DND-41 (cell line): ENCODE measurements at regions not wholly inside any gene's neighbourhood (a gene's known extent, or its start where the extent isn't known, plus 50 kb on each side); places are given as distances from the start of the nearest gene placed in this dataset.

Experiments
- ATAC-seq: fragments of 200-7000 bp; cut with Tn5 transposase; 3 replicates; pipeline ENCODE4 v1.9.1; 2021; ENCODE audit warnings: low read depth; ENCODE audit not compliant: insufficient read depth
- DNase-seq: peaks from one replicate; pipeline ENCODE4 v3.0.0-alpha.2; 2020
- H2AFZ ChIP-seq: 2 replicates; pipeline ENCODE4 v1.6.0; 2012; ENCODE audit warnings: low read depth, low read length
- H3K27ac ChIP-seq: 2 replicates; pipeline ENCODE4 v1.5.1; 2012; ENCODE audit warnings: low read length, inconsistent platforms
- H3K27me3 ChIP-seq: fragments of 200-600 bp; sonication (generic); 2 replicates; pipeline ENCODE4 v1.6.0; 2012; ENCODE audit warnings: low read length, mild to moderate bottlenecking, inconsistent platforms; ENCODE audit not compliant: insufficient read depth, poor library complexity
- H3K36me3 ChIP-seq: 2 replicates; pipeline ENCODE4 v1.5.1; 2012; ENCODE audit warnings: low read length, inconsistent platforms; ENCODE audit not compliant: insufficient read depth
- H3K4me1 ChIP-seq: 2 replicates; pipeline ENCODE4 v1.5.1; 2012; ENCODE audit warnings: mild to moderate bottlenecking, low read length; ENCODE audit not compliant: insufficient read depth
- H3K4me2 ChIP-seq: 2 replicates; pipeline ENCODE4 v1.6.0; 2012; ENCODE audit warnings: mild to moderate bottlenecking, moderate library complexity, low read length, inconsistent platforms; ENCODE audit not compliant: insufficient read depth
- H3K4me3 ChIP-seq, 2 experiments: fragments of 200-600 bp in 1 of 2; shearing (Covaris generic) in 1 of 2; 2 replicates each; pipeline ENCODE4 v1.5.1; 2012 to 2016; ENCODE audit warnings: inconsistent platforms in 2 of 2, low read length in 2 of 2, mild to moderate bottlenecking in 2 of 2, low read depth in 1 of 2, moderate library complexity in 1 of 2
- H3K79me2 ChIP-seq: 2 replicates; pipeline ENCODE4 v1.6.0; 2012; ENCODE audit warnings: low read length, inconsistent platforms; ENCODE audit not compliant: insufficient read depth
- H3K9ac ChIP-seq: 2 replicates; pipeline ENCODE4 v1.6.0; 2012; ENCODE audit warnings: low read depth, mild to moderate bottlenecking, inconsistent platforms, low read length, moderate library complexity
- H3K9me3 ChIP-seq: 2 replicates; pipeline ENCODE4 v1.5.1; 2012; ENCODE audit warnings: low read length, moderate library complexity, mild to moderate bottlenecking, inconsistent platforms; ENCODE audit not compliant: insufficient read depth, severe bottlenecking
- H4K20me1 ChIP-seq: 2 replicates; pipeline ENCODE4 v1.6.0; 2012; ENCODE audit warnings: low read length; ENCODE audit not compliant: insufficient read depth
- EZH2 ChIP-seq: IDR thresholded peaks from 3 replicates; pipeline ENCODE4 v1.6.1; 2012; ENCODE audit warnings: borderline replicate concordance, low read depth, mild to moderate bottlenecking, moderate library complexity, low read length, inconsistent platforms; ENCODE audit not compliant: severe bottlenecking
- TF ChIP-seq, protein P1 (sequence below): IDR thresholded peaks from 2 replicates; pipeline ENCODE4 v1.5.1; 2012; ENCODE audit warnings: borderline replicate concordance, low read length, moderate library complexity, mild to moderate bottlenecking; ENCODE audit not compliant: poor library complexity, severe bottlenecking; ENCODE audit errors: extremely low read depth

DNA sequence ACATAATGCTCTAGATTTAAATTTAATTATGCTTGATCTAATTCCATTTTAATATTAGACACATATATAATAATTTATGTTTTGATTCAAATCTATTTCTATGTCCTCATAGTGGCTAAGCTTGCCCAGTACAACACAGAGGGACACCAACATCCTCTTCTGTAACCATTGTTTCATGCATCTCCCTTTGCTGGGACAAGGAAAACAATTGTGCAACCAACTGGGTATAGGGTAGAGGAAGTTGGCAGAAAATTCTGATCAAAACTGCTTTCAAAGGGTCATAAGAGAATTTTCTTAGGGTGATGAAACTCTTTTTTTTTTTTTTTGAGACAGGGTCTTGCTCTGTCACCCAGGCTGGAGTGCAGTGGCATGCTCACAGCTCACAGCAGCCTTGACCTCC lies 121.4 kb upstream of the SGO1 start:
- DNase-seq (no peak), ATAC-seq (no peak)
- Histone ChIP-seq H3K9ac (no peak overlapping the region), H3K4me2 (no peak overlapping the region), H3K27me3 (no peaks in the 10 kb centered on the region), H3K9me3 (no peaks in the 10 kb centered on the region), H3K4me1 (no peaks in the 10 kb centered on the region), H3K36me3 (no peaks in the 10 kb centered on the region), H4K20me1 (no peaks in the 10 kb centered on the region), H3K79me2 (no peaks in the 10 kb centered on the region), H3K4me3 (no peak overlapping the region), H2AFZ (no peak overlapping the region), H3K27ac (no peak overlapping the region)
- no peak for TF ChIP-seq EZH2
- TF ChIP-seq, protein P1, sequence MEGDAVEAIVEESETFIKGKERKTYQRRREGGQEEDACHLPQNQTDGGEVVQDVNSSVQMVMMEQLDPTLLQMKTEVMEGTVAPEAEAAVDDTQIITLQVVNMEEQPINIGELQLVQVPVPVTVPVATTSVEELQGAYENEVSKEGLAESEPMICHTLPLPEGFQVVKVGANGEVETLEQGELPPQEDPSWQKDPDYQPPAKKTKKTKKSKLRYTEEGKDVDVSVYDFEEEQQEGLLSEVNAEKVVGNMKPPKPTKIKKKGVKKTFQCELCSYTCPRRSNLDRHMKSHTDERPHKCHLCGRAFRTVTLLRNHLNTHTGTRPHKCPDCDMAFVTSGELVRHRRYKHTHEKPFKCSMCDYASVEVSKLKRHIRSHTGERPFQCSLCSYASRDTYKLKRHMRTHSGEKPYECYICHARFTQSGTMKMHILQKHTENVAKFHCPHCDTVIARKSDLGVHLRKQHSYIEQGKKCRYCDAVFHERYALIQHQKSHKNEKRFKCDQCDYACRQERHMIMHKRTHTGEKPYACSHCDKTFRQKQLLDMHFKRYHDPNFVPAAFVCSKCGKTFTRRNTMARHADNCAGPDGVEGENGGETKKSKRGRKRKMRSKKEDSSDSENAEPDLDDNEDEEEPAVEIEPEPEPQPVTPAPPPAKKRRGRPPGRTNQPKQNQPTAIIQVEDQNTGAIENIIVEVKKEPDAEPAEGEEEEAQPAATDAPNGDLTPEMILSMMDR = no peak

DNA sequence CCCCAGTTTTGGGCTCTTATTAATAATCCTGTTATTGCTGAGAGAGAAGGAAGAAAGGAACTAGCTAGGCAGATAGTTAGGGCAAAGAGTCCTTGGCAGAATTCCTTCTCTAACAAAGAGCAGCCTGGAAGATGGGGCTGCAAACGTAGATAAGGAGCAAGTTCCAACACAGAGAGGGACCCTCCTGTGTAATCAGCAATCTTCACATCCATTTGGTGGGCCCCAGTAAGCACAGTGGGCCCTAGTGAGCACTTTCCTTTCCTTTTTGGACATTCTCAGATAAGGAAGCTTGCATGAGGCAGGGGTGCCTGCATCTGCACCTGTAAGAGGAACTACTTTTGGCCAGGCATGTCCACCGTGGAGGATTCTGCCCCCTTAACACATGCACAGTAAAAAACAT lies 119.6 kb upstream of the SGO1 start:
- Histone ChIP-seq H3K27me3 (no peaks in the 10 kb centered on the region), H4K20me1 (no peaks in the 10 kb centered on the region), H3K4me2 (no peak overlapping the region), H3K79me2 (no peaks in the 10 kb centered on the region), H3K36me3 (no peaks in the 10 kb centered on the region), H3K9me3 (no peaks in the 10 kb centered on the region), H3K27ac (no peak overlapping the region), H2AFZ (no peak overlapping the region), H3K4me3 (no peak overlapping the region), H3K9ac (no peak overlapping the region), H3K4me1 (no peaks in the 10 kb centered on the region)
- ATAC-seq (no peak), DNase-seq (no peak)
- TF ChIP-seq, protein P1 = no peak
- no peak for TF ChIP-seq EZH2

DNA sequence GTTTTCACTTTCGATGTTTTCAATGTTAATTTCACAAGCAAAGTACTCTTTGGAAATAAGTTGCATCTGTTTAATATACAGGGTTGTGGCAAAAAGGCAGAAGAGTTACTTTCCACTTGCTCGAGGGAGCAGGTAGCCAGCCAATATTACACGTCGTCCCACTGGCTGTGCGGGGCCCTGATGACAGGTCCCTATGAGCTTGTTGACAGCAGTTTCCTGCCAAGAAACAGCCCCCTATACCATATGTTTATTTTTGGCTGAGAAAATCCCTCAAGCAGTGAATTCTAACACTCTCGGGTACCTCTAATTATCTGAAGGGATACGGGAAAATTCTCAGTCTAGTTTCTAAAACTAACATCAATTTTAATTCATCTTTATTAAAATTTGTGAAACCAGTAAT lies 116.8 kb upstream of the SGO1 start:
- H3K79me2 ChIP-seq = no peaks in the 10 kb centered on the region
- no peak overlapping the region for H3K4me2 ChIP-seq
- no peak overlapping the region for H3K4me3 ChIP-seq
- no peaks in the 10 kb centered on the region for H3K9me3 ChIP-seq
- H2AFZ ChIP-seq = no peak overlapping the region
- no peaks in the 10 kb centered on the region for H3K4me1 ChIP-seq
- TF ChIP-seq, protein P1 = no peak
- no peak for TF ChIP-seq EZH2
- no peaks in the 10 kb centered on the region for H4K20me1 ChIP-seq
- DNase-seq (no peak), ATAC-seq (no peak)
- H3K36me3 ChIP-seq = no peaks in the 10 kb centered on the region
- no peaks in the 10 kb centered on the region for H3K27me3 ChIP-seq
- H3K27ac ChIP-seq = no peak overlapping the region
- no peak overlapping the region for H3K9ac ChIP-seq

DNA sequence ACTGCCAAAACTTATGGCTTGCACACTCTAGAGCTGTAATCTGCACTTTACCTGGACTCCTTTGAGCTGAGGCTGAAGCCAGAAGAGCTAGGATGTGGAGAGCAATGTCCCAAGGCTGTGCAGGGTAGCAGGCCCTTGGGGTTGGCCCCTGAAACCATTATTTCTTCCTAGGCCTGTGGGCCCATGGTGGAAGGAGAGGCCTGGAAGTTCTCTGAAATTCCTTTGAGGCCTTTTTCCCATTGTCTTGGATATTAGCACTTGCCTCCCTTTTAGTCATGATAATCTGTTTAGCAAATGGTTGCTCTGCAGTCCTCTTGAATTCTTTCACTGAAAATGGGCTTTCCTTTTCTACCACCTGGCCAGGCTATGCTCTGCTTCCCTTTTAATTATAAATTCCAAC lies 102.0 kb upstream of the SGO1 start:
- DNase-seq (no peak), ATAC-seq (no peak)
- Histone ChIP-seq H3K4me3 (no peak overlapping the region), H3K9me3 (no peaks in the 10 kb centered on the region), H2AFZ (no peak overlapping the region), H3K27me3 (no peaks in the 10 kb centered on the region), H3K4me1 (no peaks in the 10 kb centered on the region), H4K20me1 (no peaks in the 10 kb centered on the region), H3K9ac (no peak overlapping the region), H3K36me3 (no peaks in the 10 kb centered on the region), H3K79me2 (no peaks in the 10 kb centered on the region), H3K27ac (no peak overlapping the region), H3K4me2 (no peak overlapping the region)
- TF ChIP-seq EZH2 = no peak
- TF ChIP-seq, protein P1 = no peak
